ENCODE measurements at regions not wholly inside any gene's neighbourhood (a gene's known extent, or its start where the extent isn't known, plus 50 kb on each side); places are given as distances from the start of the nearest gene placed in this dataset.

GRCh38 chr15:96860741-96861140 is 530.2 kb downstream of the NR2F2 start:
- Histone ChIP-seq H3K27ac (ENCODE audit: extremely low read length, insufficient read depth, low read length) (no peak overlapping the region), H3K36me3 (replicated peaks in 1 of 2; ENCODE audit: control insufficient read depth in 1 of 2, insufficient read depth in 2 of 2, low read length in 2 of 2) (no peaks in the 10 kb centered on the region), H4K20me1 (ENCODE audit: insufficient read depth, low read length) (no peaks in the 10 kb centered on the region), H3K9ac (ENCODE audit: insufficient read depth, low read depth, low read length) (no peak overlapping the region), H3K9me3 (ENCODE audit: low read length) (peaks cover 3% of the 10 kb centered on the region; the same call in 1 of the 2 replicates), H3K4me3 (replicated peaks in 1 of 3; ENCODE audit: insufficient read depth in 1 of 3, low read depth in 2 of 3, low read length in 3 of 3) (no peak overlapping the region), H2AFZ (ENCODE audit: low read length) (no peak overlapping the region), H3K79me2 (ENCODE audit: insufficient read depth, low read length) (no peaks in the 10 kb centered on the region), H3K4me1 (ENCODE audit: insufficient read depth, low read length) (no peaks in the 10 kb centered on the region), H3K27me3 (ENCODE audit: control insufficient read depth in 1 of 2, insufficient read depth in 2 of 2, low read length in 2 of 2) (no peaks in the 10 kb centered on the region), H3K4me2 (ENCODE audit: low read depth, low read length) (no peak overlapping the region)
- ATAC-seq (no peak), FAIRE-seq (no peak), DNase-seq (ENCODE audit: low spot score) (no peak)
- TF ChIP-seq ZNF251 (CRISPR knock-in tag; IDR thresholded peaks at IDR 0.05), result no peak
- TF ChIP-seq TFDP2 (CRISPR knock-in tag; IDR thresholded peaks at IDR 0.05), result no peak
- TF ChIP-seq ZNF281 (CRISPR knock-in tag; IDR thresholded peaks at IDR 0.05; ENCODE audit: borderline replicate concordance), result no peak
- no peak for TF ChIP-seq TBX3 (IDR thresholded peaks at IDR 0.05; ENCODE audit: borderline replicate concordance)
- TF ChIP-seq RFX5 (IDR thresholded peaks at IDR 0.05; ENCODE audit: low read depth, low read length), result no peak
- TF ChIP-seq MEIS2 (CRISPR knock-in tag; IDR thresholded peaks at IDR 0.05), result no peak
- no peak for TF ChIP-seq ZNF263 (CRISPR knock-in tag; IDR thresholded peaks at IDR 0.05)
- TF ChIP-seq ZFP82 (CRISPR knock-in tag; IDR thresholded peaks at IDR 0.05; ENCODE audit: borderline replicate concordance), result no peak
- no peak for TF ChIP-seq ZNF740 (CRISPR knock-in tag; IDR thresholded peaks at IDR 0.05)
- TF ChIP-seq ARID3A (IDR thresholded peaks at IDR 0.05; ENCODE audit: low read depth, low read length), result no peak
- TF ChIP-seq ZBTB33 (CRISPR knock-in tag; IDR thresholded peaks at IDR 0.05), result no peak
- TF ChIP-seq E2F2 (CRISPR knock-in tag; IDR thresholded peaks at IDR 0.05; ENCODE audit: borderline replicate concordance), result no peak
- no peak for TF ChIP-seq MTA1 (CRISPR knock-in tag; IDR thresholded peaks at IDR 0.05; ENCODE audit: borderline replicate concordance)
- TF ChIP-seq ZNF652 (CRISPR knock-in tag; IDR thresholded peaks at IDR 0.05; ENCODE audit: borderline replicate concordance, low read depth), result no peak
- no peak for TF ChIP-seq ZNF615 (CRISPR knock-in tag; IDR thresholded peaks at IDR 0.05; ENCODE audit: borderline replicate concordance)
- TF ChIP-seq ZNF737 (CRISPR knock-in tag; IDR thresholded peaks at IDR 0.05; ENCODE audit: borderline replicate concordance), result no peak
- CTCF ChIA-PET (ENCODE audit: low intra/inter-chr PET ratio, low total read pairs), result no interaction called here
- intact Hi-C loops (cut with micrococcal nuclease; ENCODE audit: unreplicated experiment), result no loop called here
- WGBS (ENCODE audit: low lambda C conversion rate), result 5% methylated on average over 4 of the region's 4 CpGs
- POLR2A ChIA-PET, result no interaction called here
- BruUV-seq (replicated peaks), result no TSS peak
- in situ Hi-C loops (cut with HindIII; ENCODE audit: extremely low pct_ligation_motif_present, low pct_unique_long_range_greater_than_20kb), result no loop called here

All from HepG2 (cell line).